Endothelial cell of umbilical vein (primary cell): ENCODE measurements at regions not wholly inside any gene's neighbourhood (a gene's known extent, or its start where the extent isn't known, plus 50 kb on each side); places are given as distances from the start of the nearest gene placed in this dataset.

ENCODE experiments used
- BruUV-seq: library from RNA; stranded (reverse); fragments of 400-500 nt; replicated peaks from 2 replicates; lab custom pipeline; 2021; lab: Mats Ljungman, UMichigan
- CTCF ChIA-PET: fragments of 300-600, 350-600 bp; sonication (Branson Sonifier 250); formaldehyde crosslinking; loops from one replicate; lab custom pipeline; 2021; ENCODE audit warnings: antibody characterized with exemption, inconsistent platforms; lab: Charles Lee
- POLR2A ChIA-PET: fragments of 300-600, 350-600 bp; sonication (Branson Sonifier 250); formaldehyde crosslinking; loops from one replicate; lab custom pipeline; 2021; ENCODE audit warnings: antibody characterized with exemption, inconsistent platforms; lab: Charles Lee
- DNase-seq: peaks from one replicate; pipeline ENCODE4 v3.0.0-alpha.2; 2011; ENCODE audit warnings: low read depth, low spot score
- FAIRE-seq: peaks from 2 replicates; lab custom pipeline; 2011; peaks lifted over from hg19 to GRCh38; lab: Jason Lieb, UNC
- H2AFZ ChIP-seq: 2 replicates; pipeline ENCODE4 v1.6.0; 2012; ENCODE audit warnings: low read depth, low read length, control low read depth, inconsistent platforms
- H3K27ac ChIP-seq: 2 replicates; pipeline ENCODE4 v1.5.1; 2011; ENCODE audit warnings: low read depth, mild to moderate bottlenecking, control low read depth, low read length, moderate library complexity; ENCODE audit not compliant: insufficient read depth
- H3K27me3 ChIP-seq, 2 experiments: 2 replicates each; pipeline versions ENCODE4 v1.6.0 to v1.6.1; 2011; ENCODE audit warnings: low read length in 2 of 2, mixed read lengths in 1 of 2; ENCODE audit not compliant: control insufficient read depth in 2 of 2, insufficient read depth in 2 of 2
- H3K36me3 ChIP-seq, 2 experiments: 2 replicates in 1 of 2; 3 replicates in 1 of 2; pipeline ENCODE4 v1.5.1; 2011; ENCODE audit warnings: low read length in 2 of 2, mild to moderate bottlenecking in 1 of 2, moderate library complexity in 1 of 2; ENCODE audit not compliant: control insufficient read depth in 2 of 2, insufficient read depth in 2 of 2; ENCODE audit errors: extremely low read depth in 1 of 2
- H3K4me1 ChIP-seq: 3 replicates; pipeline ENCODE4 v1.5.1; 2011; ENCODE audit warnings: mild to moderate bottlenecking, low read length; ENCODE audit not compliant: control insufficient read depth, insufficient read depth; ENCODE audit errors: extremely low read depth
- H3K4me2 ChIP-seq: 2 replicates; pipeline ENCODE4 v1.6.1; 2011; ENCODE audit warnings: low read length, control low read depth, mixed read lengths; ENCODE audit not compliant: insufficient read depth
- H3K4me3 ChIP-seq, 3 experiments: fragments of 200-600 bp in 1 of 3; sonication (generic), shearing (Covaris generic) in 1 of 3; replicated peaks in 1 of 3; 2 replicates each; pipeline ENCODE4 v1.5.1; 2011 to 2016; ENCODE audit warnings: control low read depth in 3 of 3, low read length in 3 of 3, mild to moderate bottlenecking in 2 of 3, inconsistent platforms in 1 of 3, low read depth in 1 of 3, moderate library complexity in 1 of 3; ENCODE audit not compliant: insufficient read depth in 1 of 3
- H3K79me2 ChIP-seq: 2 replicates; pipeline ENCODE4 v1.6.0; 2012; ENCODE audit warnings: low read length, inconsistent platforms; ENCODE audit not compliant: control insufficient read depth, insufficient read depth
- H3K9ac ChIP-seq: replicated peaks from 2 replicates; pipeline ENCODE3; 2011; ENCODE audit warnings: low read length, control low read depth; ENCODE audit not compliant: insufficient read depth; ENCODE audit errors: extremely low read depth
- H3K9me1 ChIP-seq: replicated peaks from 3 replicates; pipeline ENCODE4 v1.6.0; 2011; ENCODE audit warnings: mild to moderate bottlenecking, low read length; ENCODE audit not compliant: control insufficient read depth, insufficient read depth; ENCODE audit errors: extremely low read depth
- H3K9me3 ChIP-seq: replicated peaks from 2 replicates; pipeline ENCODE4 v1.5.1; 2012; ENCODE audit warnings: low read length, inconsistent platforms; ENCODE audit not compliant: control insufficient read depth, insufficient read depth
- H4K20me1 ChIP-seq: replicated peaks from 2 replicates; pipeline ENCODE3; 2011; ENCODE audit warnings: mild to moderate bottlenecking, low read length; ENCODE audit not compliant: control insufficient read depth, insufficient read depth; ENCODE audit errors: extremely low read depth
- CTCF ChIP-seq, 2 donors: IDR thresholded peaks; 1 replicate in 1 of 2; 2 replicates in 1 of 2; pipeline ENCODE4 v1.5.1; 2011; ENCODE audit warnings: low read length in 2 of 2, mild to moderate bottlenecking in 2 of 2, moderate library complexity in 2 of 2, control low read depth in 1 of 2, inconsistent platforms in 1 of 2, low read depth in 1 of 2; ENCODE audit not compliant: insufficient read depth in 1 of 2; ENCODE audit errors: extremely low read depth in 1 of 2
- FOS ChIP-seq: IDR thresholded peaks from 2 replicates; pipeline ENCODE4 v1.6.1; 2011; ENCODE audit warnings: mild to moderate bottlenecking, low read length, moderate library complexity, borderline replicate concordance; ENCODE audit not compliant: insufficient read depth
- GATA2 ChIP-seq: IDR thresholded peaks from 2 replicates; pipeline ENCODE4 v1.7.0; 2011; ENCODE audit warnings: low read depth, mild to moderate bottlenecking, moderate library complexity, mixed read lengths, low read length; ENCODE audit not compliant: insufficient read length, insufficient read depth
- JUN ChIP-seq: IDR thresholded peaks from 2 replicates; pipeline ENCODE4 v1.6.1; 2011; ENCODE audit warnings: borderline replicate concordance, low read depth; ENCODE audit not compliant: insufficient read length, insufficient read depth
- MYC ChIP-seq: IDR thresholded peaks from one replicate; pipeline ENCODE4 v1.6.1; 2011; ENCODE audit warnings: mild to moderate bottlenecking, low read depth, low read length
- POLR2A ChIP-seq: IDR thresholded peaks from 2 replicates; pipeline ENCODE4 v1.6.1; 2012; ENCODE audit warnings: low read depth, mild to moderate bottlenecking, control low read depth, low read length
- POLR2AphosphoS5 ChIP-seq: IDR thresholded peaks from 2 replicates; pipeline ENCODE4 v1.6.1; 2012; ENCODE audit warnings: low read depth, mild to moderate bottlenecking, control low read depth, low read length, moderate library complexity; ENCODE audit not compliant: insufficient read depth
- dilution Hi-C: fragments of 300-500 bp; cut with MboI; formaldehyde crosslinking; loops from one replicate; pipeline ENCODE4 v1.15.0; 2019; ENCODE audit warnings: low sequenced_read_pairs; ENCODE audit not compliant: extremely low pct_ligation_motif_present
- intact Hi-C: fragments of 100-400 bp; cut with micrococcal nuclease; formaldehyde crosslinking; loops from one replicate; pipeline ENCODE4 v1.10.0; 2022

- Histone ChIP-seq H3K79me2 (no peaks in the 10 kb centered on the region), H3K9me1 (no peaks in the 10 kb centered on the region), H3K36me3 (no peaks in the 10 kb centered on the region), H3K9ac (no peak overlapping the region), H3K4me1 (no peaks in the 10 kb centered on the region), H2AFZ (no peak overlapping the region), H3K27me3 (peaks cover 0 to 8% of the 10 kb centered on the region in 2 experiments), H4K20me1 (no peaks in the 10 kb centered on the region), H3K4me3 (no peak overlapping the region), H3K4me2 (no peak overlapping the region), H3K9me3 (no peaks in the 10 kb centered on the region), H3K27ac (no peak overlapping the region)
- ChIA-PET POLR2A (no interaction called here), CTCF (interaction anchor here (1.2 to 1.3 kb wide), 2 partner anchors 19 to 99 kb away, joined by 3 read pairs; no protein-coding TSS in a partner anchor)
- dilution Hi-C loops (no loop called here), intact Hi-C loops (no loop called here)
- DNase-seq, result no peak
- BruUV-seq, result no TSS peak
- no peak for FAIRE-seq
- TF ChIP-seq GATA2, result no peak
- no peak for TF ChIP-seq POLR2A
Observed at GRCh38 chr6:158909938-158910337, 90.1 kb downstream of the RSPH3 start.

GRCh38 chr6:158908606-158909005 lies 89.4 kb upstream of the EZR start:
- H3K4me1 ChIP-seq, result no peaks in the 10 kb centered on the region
- H4K20me1 ChIP-seq, result no peaks in the 10 kb centered on the region
- CTCF ChIA-PET, result interaction anchor here (1.3 kb wide), 1 partner anchor 13 kb away, joined by 5 read pairs; no protein-coding TSS in a partner anchor
- H3K9me3 ChIP-seq, result no peaks in the 10 kb centered on the region
- no TSS peak for BruUV-seq
- no peak overlapping the region for H3K27ac ChIP-seq
- no peak overlapping the region for H3K9ac ChIP-seq
- dilution Hi-C loops, result no loop called here
- H3K36me3 ChIP-seq, result no peaks in the 10 kb centered on the region
- H3K79me2 ChIP-seq, result no peaks in the 10 kb centered on the region
- intact Hi-C loops, result no loop called here
- no peak for TF ChIP-seq JUN
- no peak for TF ChIP-seq POLR2AphosphoS5
- TF ChIP-seq GATA2, result no peak
- TF ChIP-seq CTCF (IDR thresholded peaks at IDR 0.05; ENCODE audit: extremely low read depth in 1 of 2, insufficient read depth in 1 of 2, low read depth in 1 of 2, low read length in 2 of 2), result no peak
- TF ChIP-seq MYC, result no peak
- TF ChIP-seq FOS, result no peak
- H3K4me3 ChIP-seq, result no peak overlapping the region
- H3K4me2 ChIP-seq, result no peak overlapping the region
- FAIRE-seq, result no peak
- H2AFZ ChIP-seq, result no peak overlapping the region
- peaks cover 0 to 8% of the 10 kb centered on the region in 2 experiments for H3K27me3 ChIP-seq
- POLR2A ChIA-PET, result no interaction called here
- H3K9me1 ChIP-seq, result no peaks in the 10 kb centered on the region
- DNase-seq, result no peak
